ENCODE measurements at regions not wholly inside any gene's neighbourhood (a gene's known extent, or its start where the extent isn't known, plus 50 kb on each side); places are given as distances from the start of the nearest gene placed in this dataset.

DNA sequence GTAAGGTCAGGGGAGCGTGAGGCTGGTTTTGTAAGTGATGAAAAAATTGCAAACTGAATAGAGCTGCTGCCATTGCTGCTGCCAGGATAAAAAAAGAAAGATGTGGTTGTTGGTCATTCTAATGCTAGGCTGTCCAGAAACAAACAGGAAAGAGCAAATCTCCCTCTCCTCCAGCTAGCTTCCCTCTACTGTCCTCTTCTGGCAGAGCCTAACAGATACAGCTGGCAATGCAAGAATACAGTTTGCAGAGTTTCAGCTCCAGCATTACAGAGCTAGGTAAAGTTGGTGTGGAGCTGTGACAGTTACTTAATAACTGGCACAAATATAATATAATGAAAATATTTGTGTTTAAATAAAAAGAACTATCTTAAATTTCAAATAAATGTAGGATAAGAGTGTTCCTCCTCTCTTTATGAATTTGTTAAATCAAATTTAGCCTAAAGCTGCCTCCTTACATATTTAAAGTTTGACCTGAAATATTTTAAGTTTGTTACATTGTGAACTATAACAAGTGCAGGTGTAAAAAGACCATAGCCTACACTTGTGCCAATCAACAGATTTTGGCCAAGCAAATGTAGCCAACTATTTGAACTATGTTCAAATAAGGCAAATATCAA lies 407.7 kb downstream of the SH2D4B start:
- Histone ChIP-seq H3K27me3 (ENCODE audit: insufficient read depth, low read depth, severe bottlenecking) (no peaks in the 10 kb centered on the region), H3K27ac (no peak overlapping the region), H3K4me3 (ENCODE audit: low read depth, low read length) (no peak overlapping the region), H3K36me3 (no peaks in the 10 kb centered on the region), H3K9me3 (ENCODE audit: severe bottlenecking) (no peaks in the 10 kb centered on the region)
- TF ChIP-seq, protein P1, sequence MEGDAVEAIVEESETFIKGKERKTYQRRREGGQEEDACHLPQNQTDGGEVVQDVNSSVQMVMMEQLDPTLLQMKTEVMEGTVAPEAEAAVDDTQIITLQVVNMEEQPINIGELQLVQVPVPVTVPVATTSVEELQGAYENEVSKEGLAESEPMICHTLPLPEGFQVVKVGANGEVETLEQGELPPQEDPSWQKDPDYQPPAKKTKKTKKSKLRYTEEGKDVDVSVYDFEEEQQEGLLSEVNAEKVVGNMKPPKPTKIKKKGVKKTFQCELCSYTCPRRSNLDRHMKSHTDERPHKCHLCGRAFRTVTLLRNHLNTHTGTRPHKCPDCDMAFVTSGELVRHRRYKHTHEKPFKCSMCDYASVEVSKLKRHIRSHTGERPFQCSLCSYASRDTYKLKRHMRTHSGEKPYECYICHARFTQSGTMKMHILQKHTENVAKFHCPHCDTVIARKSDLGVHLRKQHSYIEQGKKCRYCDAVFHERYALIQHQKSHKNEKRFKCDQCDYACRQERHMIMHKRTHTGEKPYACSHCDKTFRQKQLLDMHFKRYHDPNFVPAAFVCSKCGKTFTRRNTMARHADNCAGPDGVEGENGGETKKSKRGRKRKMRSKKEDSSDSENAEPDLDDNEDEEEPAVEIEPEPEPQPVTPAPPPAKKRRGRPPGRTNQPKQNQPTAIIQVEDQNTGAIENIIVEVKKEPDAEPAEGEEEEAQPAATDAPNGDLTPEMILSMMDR (IDR thresholded peaks at IDR 0.05; ENCODE audit: low read depth, low read length) = peak; percentile 94
- DNase-seq = peak; percentile 37

DNA sequence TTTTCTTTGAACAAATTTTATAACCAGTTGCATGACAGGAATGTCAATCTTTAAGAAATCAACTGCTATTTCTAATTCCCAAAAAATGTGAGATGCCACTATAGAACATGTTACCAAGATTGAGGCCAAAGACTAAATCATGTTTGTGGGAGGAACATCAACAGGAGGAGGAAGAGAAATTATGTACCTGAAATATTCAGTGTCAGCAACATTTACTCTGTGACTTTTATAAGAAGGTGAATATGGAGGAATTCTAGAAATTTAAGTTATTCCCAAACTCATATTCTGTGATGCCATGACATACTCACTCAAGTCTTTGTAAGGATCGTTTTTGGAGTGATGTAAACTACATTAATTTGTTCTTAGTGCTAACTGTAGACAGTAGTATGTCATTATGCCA lies 408.4 kb downstream of the SH2D4B start:
- no peaks in the 10 kb centered on the region for H3K27me3 ChIP-seq (ENCODE audit: insufficient read depth, low read depth, severe bottlenecking)
- no peak overlapping the region for H3K4me3 ChIP-seq (ENCODE audit: low read depth, low read length)
- H3K27ac ChIP-seq = no peak overlapping the region
- H3K36me3 ChIP-seq = no peaks in the 10 kb centered on the region
- no peak for DNase-seq
- TF ChIP-seq, protein P1 (IDR thresholded peaks at IDR 0.05; ENCODE audit: low read depth, low read length) = no peak
- no peaks in the 10 kb centered on the region for H3K9me3 ChIP-seq (ENCODE audit: severe bottlenecking)

DNA sequence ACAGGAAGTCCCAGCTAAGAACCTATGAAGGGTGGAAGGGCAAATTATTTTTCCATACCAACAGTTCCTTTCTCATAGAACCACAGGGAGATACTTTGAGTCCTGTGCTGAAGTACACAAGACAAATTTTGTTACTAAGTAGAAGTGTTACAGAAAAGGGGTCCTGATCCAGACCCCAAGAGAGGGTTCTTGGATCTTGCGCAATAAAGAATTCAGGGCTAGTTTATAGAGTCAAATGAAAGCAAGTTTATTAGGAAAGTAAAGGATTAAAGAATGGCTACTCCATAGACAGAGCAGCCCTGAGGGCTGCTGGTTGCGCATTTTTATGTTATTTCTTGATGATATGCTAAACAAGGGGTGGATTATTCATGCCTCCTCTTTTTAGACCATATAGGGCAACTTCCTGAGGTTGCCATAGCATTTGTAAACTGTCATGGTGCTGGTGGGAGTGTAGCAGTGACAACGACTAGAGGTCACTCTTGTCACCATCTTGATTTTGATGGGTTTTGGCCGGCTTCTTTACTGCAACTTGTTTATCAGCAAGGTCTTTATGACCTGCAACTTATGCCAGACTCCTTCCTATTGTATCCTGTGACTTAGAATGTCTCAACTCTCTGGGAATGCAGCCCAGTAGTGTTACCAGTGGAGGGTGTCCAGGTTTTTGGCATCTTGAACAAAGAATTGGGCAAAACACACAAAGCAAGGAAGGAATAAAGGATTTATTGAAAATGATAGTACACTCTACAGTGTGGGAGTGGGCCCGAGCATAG lies 409.4 kb downstream of the SH2D4B start:
- H3K9me3 ChIP-seq (ENCODE audit: severe bottlenecking) = no peaks in the 10 kb centered on the region
- TF ChIP-seq, protein P1 (IDR thresholded peaks at IDR 0.05; ENCODE audit: low read depth, low read length) = no peak
- no peak for DNase-seq

DNA sequence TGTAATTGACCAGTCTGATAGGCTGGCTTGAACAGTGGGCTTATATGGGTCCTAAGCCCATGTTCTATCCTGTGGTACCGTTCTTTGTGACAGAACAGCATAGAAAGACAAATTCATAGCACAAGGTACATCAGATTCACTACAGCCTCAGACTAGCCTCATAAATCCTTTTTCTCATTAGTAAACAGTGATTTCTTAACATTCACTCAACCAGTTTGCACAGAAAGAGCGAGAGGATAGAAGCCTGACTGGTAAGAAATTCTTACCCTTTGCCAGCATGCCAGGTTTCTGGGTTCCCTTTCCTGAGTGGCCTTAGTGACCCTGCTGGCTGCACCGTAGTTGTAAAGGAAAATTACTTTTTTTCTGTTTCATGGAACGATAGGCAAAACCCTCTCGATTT lies 412.1 kb downstream of the SH2D4B start:
- TF ChIP-seq, protein P1 (IDR thresholded peaks at IDR 0.05; ENCODE audit: low read depth, low read length) = no peak
- H3K4me3 ChIP-seq (ENCODE audit: low read depth, low read length) = no peak overlapping the region
- H3K36me3 ChIP-seq = no peaks in the 10 kb centered on the region
- no peaks in the 10 kb centered on the region for H3K27me3 ChIP-seq (ENCODE audit: insufficient read depth, low read depth, severe bottlenecking)
- DNase-seq = no peak
- H3K9me3 ChIP-seq (ENCODE audit: severe bottlenecking) = no peaks in the 10 kb centered on the region
- H3K27ac ChIP-seq = no peak overlapping the region

More for the DNA sequence above, 409.4 kb downstream of the SH2D4B start:
- Histone ChIP-seq H3K27ac (no peak overlapping the region), H3K36me3 (no peaks in the 10 kb centered on the region), H3K4me3 (ENCODE audit: low read depth, low read length) (no peak overlapping the region), H3K27me3 (ENCODE audit: insufficient read depth, low read depth, severe bottlenecking) (no peaks in the 10 kb centered on the region)

DNA sequence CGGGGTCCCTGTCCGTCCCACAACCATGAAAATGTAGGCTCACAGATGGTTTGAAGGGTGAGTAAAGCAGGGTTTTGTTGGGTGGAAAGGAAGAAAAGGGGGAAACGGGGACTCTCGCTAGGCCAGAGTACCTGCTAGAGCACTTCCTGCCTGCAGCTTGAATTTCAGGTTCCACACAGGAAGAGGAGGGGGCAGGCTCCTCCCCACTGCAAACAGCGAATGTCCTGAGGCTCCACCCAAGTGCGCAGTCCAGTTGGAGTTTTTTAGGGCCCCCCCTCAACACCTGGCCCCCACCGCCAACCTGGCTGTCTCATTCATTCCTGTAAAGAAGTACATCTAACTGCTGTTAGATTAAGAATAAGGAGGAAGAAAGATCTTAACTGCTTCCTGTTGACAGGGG lies 414.7 kb downstream of the SH2D4B start:
- H3K27me3 ChIP-seq (ENCODE audit: insufficient read depth, low read depth, severe bottlenecking) = no peaks in the 10 kb centered on the region
- H3K36me3 ChIP-seq = no peaks in the 10 kb centered on the region
- H3K9me3 ChIP-seq (ENCODE audit: severe bottlenecking) = no peaks in the 10 kb centered on the region
- no peak overlapping the region for H3K27ac ChIP-seq
- TF ChIP-seq, protein P1 (IDR thresholded peaks at IDR 0.05; ENCODE audit: low read depth, low read length) = no peak
- no peak for DNase-seq
- H3K4me3 ChIP-seq (ENCODE audit: low read depth, low read length) = no peak overlapping the region
